ENCODE measurements at regions not wholly inside any gene's neighbourhood (a gene's known extent, or its start where the extent isn't known, plus 50 kb on each side); places are given as distances from the start of the nearest gene placed in this dataset.
"Not testable (repeated sequence)": the region's sequence is repeated elsewhere in the genome, so short reads cannot be mapped to it uniquely, and the experiment has no call there.

GRCh38 chr10:8638088-8638672 lies 583.7 kb downstream of the GATA3 start:
- DNase-seq: no peak

- no peak for DNase-seq
These were observed 585.1 kb downstream of the GATA3 start for GRCh38 chr10:8639486-8640185.

- DNase-seq: no peak
These were observed 585.8 kb downstream of the GATA3 start for GRCh38 chr10:8640301-8640700.

GRCh38 chr10:8640878-8641277 lies 586.4 kb downstream of the GATA3 start:
- no peak for DNase-seq

GRCh38 chr10:8656261-8656660 lies 601.8 kb downstream of the GATA3 start:
- DNase-seq: no peak

GRCh38 chr10:8659982-8660381 lies 605.5 kb downstream of the GATA3 start:
- DNase-seq: no peak

- DNase-seq: no peak
These were observed 607.4 kb downstream of the GATA3 start for GRCh38 chr10:8661886-8662285.

- no peak for DNase-seq
These were observed 608.6 kb downstream of the GATA3 start for GRCh38 chr10:8663131-8663530.

- DNase-seq: no peak
These were observed 610.8 kb downstream of the GATA3 start for GRCh38 chr10:8665322-8665721.

- no peak for DNase-seq
These were observed 616.0 kb downstream of the GATA3 start for GRCh38 chr10:8670461-8670860.

- DNase-seq: no peak
These were observed 619.7 kb downstream of the GATA3 start for GRCh38 chr10:8674230-8674629.

GRCh38 chr10:8677642-8678041 lies 623.2 kb downstream of the GATA3 start:
- no peak for DNase-seq

GRCh38 chr10:8684916-8685315 lies 630.4 kb downstream of the GATA3 start:
- not testable (repeated sequence) for DNase-seq

- DNase-seq: no peak
These were observed 634.4 kb downstream of the GATA3 start for GRCh38 chr10:8688881-8689280.

GRCh38 chr10:8691498-8692017 lies 637.1 kb downstream of the GATA3 start:
- DNase-seq: no peak

GRCh38 chr10:8693635-8694034 lies 639.1 kb downstream of the GATA3 start:
- DNase-seq: not testable (repeated sequence)

GRCh38 chr10:8696746-8697145 lies 642.3 kb downstream of the GATA3 start:
- no peak for DNase-seq

- no peak for DNase-seq
These were observed 646.2 kb downstream of the GATA3 start for GRCh38 chr10:8700689-8701088.

GRCh38 chr10:8702181-8702580 lies 647.7 kb downstream of the GATA3 start:
- DNase-seq: no peak

GRCh38 chr10:8705415-8705814 lies 650.9 kb downstream of the GATA3 start:
- no peak for DNase-seq

- DNase-seq: no peak
These were observed 658.2 kb downstream of the GATA3 start for GRCh38 chr10:8712656-8713055.

- DNase-seq: no peak
These were observed 665.5 kb downstream of the GATA3 start for GRCh38 chr10:8719971-8720370.

- no peak for DNase-seq
These were observed 667.2 kb downstream of the GATA3 start for GRCh38 chr10:8721650-8722049.

- no peak for DNase-seq
These were observed 668.3 kb downstream of the GATA3 start for GRCh38 chr10:8722835-8723234.

- DNase-seq: no peak
These were observed 670.9 kb downstream of the GATA3 start for GRCh38 chr10:8725343-8725742.
